Neural cell (in vitro differentiated cells): ENCODE measurements at regions not wholly inside any gene's neighbourhood (a gene's known extent, or its start where the extent isn't known, plus 50 kb on each side); places are given as distances from the start of the nearest gene placed in this dataset.

Experiments used
- H2AFZ ChIP-seq: fragments of 200-600, 300-800 bp; sonication (generic), shearing (Covaris generic); 2 replicates; pipeline ENCODE4 v1.6.0; 2014; ENCODE audit warnings: low read depth, mild to moderate bottlenecking, antibody characterized with exemption, low read length, moderate library complexity
- H3F3A ChIP-seq: fragments of 200-600 bp; shearing (Covaris generic); 2 replicates; pipeline ENCODE4 v1.6.1; 2016; ENCODE audit warnings: mild to moderate bottlenecking, moderate library complexity, mixed read lengths, antibody characterized with exemption, low read length; ENCODE audit not compliant: insufficient read depth, poor library complexity, severe bottlenecking
- H3K27ac ChIP-seq: fragments of 200-600, 300-800 bp; sonication (generic), shearing (Covaris generic); 2 replicates; pipeline ENCODE4 v1.5.1; 2014; ENCODE audit warnings: mild to moderate bottlenecking, low read length, moderate library complexity
- H3K27me3 ChIP-seq: fragments of 300-800, 200-600 bp; sonication (generic), shearing (Covaris generic); 2 replicates; pipeline ENCODE4 v1.6.0; 2014; ENCODE audit warnings: mild to moderate bottlenecking, low read depth, low read length, moderate library complexity; ENCODE audit not compliant: insufficient read depth
- H3K36me3 ChIP-seq: fragments of 300-800, 200-600 bp; sonication (generic), shearing (Covaris generic); 2 replicates; pipeline ENCODE4 v1.5.1; 2014; ENCODE audit warnings: mild to moderate bottlenecking, antibody characterized with exemption, low read length, moderate library complexity; ENCODE audit not compliant: insufficient read depth
- H3K4me2 ChIP-seq: fragments of 300-800, 200-600 bp; sonication (generic), shearing (Covaris generic); 2 replicates; pipeline ENCODE4 v1.6.0; 2014; ENCODE audit warnings: mild to moderate bottlenecking, low read length
- H3K4me3 ChIP-seq: fragments of 300-800, 200-600 bp; sonication (generic), shearing (Covaris generic); 2 replicates; pipeline ENCODE4 v1.5.1; 2014; ENCODE audit warnings: mild to moderate bottlenecking, low read length, moderate library complexity
- H3K79me2 ChIP-seq: fragments of 200-600 bp; shearing (Covaris generic); replicated peaks from 2 replicates; pipeline ENCODE4 v1.6.0; 2014; ENCODE audit warnings: mild to moderate bottlenecking, low read length, moderate library complexity; ENCODE audit not compliant: insufficient read depth
- H3K9ac ChIP-seq: fragments of 300-800, 200-600 bp; sonication (generic), shearing (Covaris generic); 2 replicates; pipeline ENCODE4 v1.6.1; 2016; ENCODE audit warnings: mild to moderate bottlenecking, low read length, mixed read lengths
- H3K9me2 ChIP-seq: fragments of 200-600 bp; shearing (Covaris generic); 2 replicates; pipeline ENCODE4 v1.6.1; 2016; ENCODE audit warnings: mild to moderate bottlenecking, low read length, mixed read lengths; ENCODE audit not compliant: insufficient read depth
- H3K9me3 ChIP-seq: fragments of 200-600, 300-800 bp; sonication (generic), shearing (Covaris generic); 2 replicates; pipeline ENCODE4 v1.6.1; 2016; ENCODE audit warnings: mild to moderate bottlenecking, mixed run types, low read length, moderate library complexity, mixed read lengths
- H4K20me1 ChIP-seq: fragments of 200-600 bp; shearing (Covaris generic); 2 replicates; pipeline ENCODE4 v1.6.1; 2016; ENCODE audit warnings: mild to moderate bottlenecking, mixed run types; ENCODE audit not compliant: insufficient read depth
- EP300 ChIP-seq: fragments of 450-650 bp; conservative IDR thresholded peaks from 2 replicates; pipeline ENCODE4 v1.6.1; 2014; ENCODE audit warnings: antibody characterized with exemption, mild to moderate bottlenecking, moderate library complexity; ENCODE audit not compliant: poor library complexity, severe bottlenecking
- EZH2 ChIP-seq: fragments of 200-600, 300-800 bp; shearing (Covaris generic), sonication (generic); IDR thresholded peaks from 2 replicates; pipeline ENCODE4 v1.6.1; 2014; ENCODE audit warnings: antibody characterized with exemption, low read length, borderline replicate concordance, mild to moderate bottlenecking; ENCODE audit not compliant: insufficient read depth, poor library complexity, severe bottlenecking
- MXI1 ChIP-seq: fragments of 450-650 bp; conservative IDR thresholded peaks from 2 replicates; pipeline ENCODE4 v1.6.1; 2014; ENCODE audit warnings: antibody characterized with exemption, mild to moderate bottlenecking; ENCODE audit not compliant: poor library complexity, severe bottlenecking
- POLR2AphosphoS5 ChIP-seq: IDR thresholded peaks from 2 replicates; pipeline ENCODE4 v1.6.1; 2012
- RAD21 ChIP-seq: fragments of 450-650 bp; conservative IDR thresholded peaks from 2 replicates; pipeline ENCODE4 v1.6.1; 2014; ENCODE audit warnings: antibody characterized with exemption, mild to moderate bottlenecking, moderate library complexity
- SMC3 ChIP-seq: fragments of 450-650 bp; conservative IDR thresholded peaks from 2 replicates; pipeline ENCODE4 v1.6.1; 2014; ENCODE audit warnings: antibody characterized with exemption, mild to moderate bottlenecking, moderate library complexity; ENCODE audit not compliant: poor library complexity
- TAF1 ChIP-seq: IDR thresholded peaks from 2 replicates; pipeline ENCODE4 v1.6.1; 2012; ENCODE audit warnings: low read depth
- TF ChIP-seq, protein P1 (sequence below): IDR thresholded peaks from 2 replicates; pipeline ENCODE4 v1.6.1; 2012; ENCODE audit warnings: borderline replicate concordance
- TF ChIP-seq, protein P2 (sequence below): fragments of 450-650 bp; IDR thresholded peaks from 2 replicates; pipeline ENCODE4 v1.5.1; 2014; ENCODE audit warnings: antibody characterized with exemption, mild to moderate bottlenecking, moderate library complexity; ENCODE audit not compliant: poor library complexity, severe bottlenecking

DNA sequence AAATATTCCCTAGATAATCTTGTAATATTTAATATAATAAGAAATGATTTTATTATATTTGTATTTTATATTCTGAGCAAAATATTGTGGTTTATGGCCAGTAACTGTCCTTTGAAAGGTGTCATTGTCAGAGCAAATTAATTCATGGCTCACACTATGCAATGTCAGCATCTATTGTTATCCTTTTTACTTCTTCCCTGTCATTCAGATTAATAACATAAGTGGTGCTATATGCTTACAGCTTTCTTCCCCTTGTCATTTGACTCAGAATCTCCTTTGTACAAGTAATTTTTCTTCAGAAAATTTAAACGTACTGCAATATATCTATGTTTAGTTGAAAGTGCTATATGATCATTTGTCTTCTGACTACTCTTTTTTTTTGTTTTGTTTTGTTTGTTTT lies 1738.2 kb upstream of the MIR17HG start:
- Histone ChIP-seq H3K79me2 (no peaks in the 10 kb centered on the region), H3K4me3 (no peak overlapping the region), H2AFZ (no peak overlapping the region), H3K36me3 (no peaks in the 10 kb centered on the region), H3F3A (no peaks in the 10 kb centered on the region), H3K27me3 (no peaks in the 10 kb centered on the region), H3K4me2 (peak overlapping the region; percentile 11), H3K27ac (peak overlapping the region; percentile 67), H3K9me2 (no peaks in the 10 kb centered on the region), H3K9me3 (no peaks in the 10 kb centered on the region), H4K20me1 (no peaks in the 10 kb centered on the region), H3K9ac (no peak overlapping the region)
- TF ChIP-seq EZH2, result no peak
- TF ChIP-seq TAF1, result no peak
- TF ChIP-seq, protein P1, sequence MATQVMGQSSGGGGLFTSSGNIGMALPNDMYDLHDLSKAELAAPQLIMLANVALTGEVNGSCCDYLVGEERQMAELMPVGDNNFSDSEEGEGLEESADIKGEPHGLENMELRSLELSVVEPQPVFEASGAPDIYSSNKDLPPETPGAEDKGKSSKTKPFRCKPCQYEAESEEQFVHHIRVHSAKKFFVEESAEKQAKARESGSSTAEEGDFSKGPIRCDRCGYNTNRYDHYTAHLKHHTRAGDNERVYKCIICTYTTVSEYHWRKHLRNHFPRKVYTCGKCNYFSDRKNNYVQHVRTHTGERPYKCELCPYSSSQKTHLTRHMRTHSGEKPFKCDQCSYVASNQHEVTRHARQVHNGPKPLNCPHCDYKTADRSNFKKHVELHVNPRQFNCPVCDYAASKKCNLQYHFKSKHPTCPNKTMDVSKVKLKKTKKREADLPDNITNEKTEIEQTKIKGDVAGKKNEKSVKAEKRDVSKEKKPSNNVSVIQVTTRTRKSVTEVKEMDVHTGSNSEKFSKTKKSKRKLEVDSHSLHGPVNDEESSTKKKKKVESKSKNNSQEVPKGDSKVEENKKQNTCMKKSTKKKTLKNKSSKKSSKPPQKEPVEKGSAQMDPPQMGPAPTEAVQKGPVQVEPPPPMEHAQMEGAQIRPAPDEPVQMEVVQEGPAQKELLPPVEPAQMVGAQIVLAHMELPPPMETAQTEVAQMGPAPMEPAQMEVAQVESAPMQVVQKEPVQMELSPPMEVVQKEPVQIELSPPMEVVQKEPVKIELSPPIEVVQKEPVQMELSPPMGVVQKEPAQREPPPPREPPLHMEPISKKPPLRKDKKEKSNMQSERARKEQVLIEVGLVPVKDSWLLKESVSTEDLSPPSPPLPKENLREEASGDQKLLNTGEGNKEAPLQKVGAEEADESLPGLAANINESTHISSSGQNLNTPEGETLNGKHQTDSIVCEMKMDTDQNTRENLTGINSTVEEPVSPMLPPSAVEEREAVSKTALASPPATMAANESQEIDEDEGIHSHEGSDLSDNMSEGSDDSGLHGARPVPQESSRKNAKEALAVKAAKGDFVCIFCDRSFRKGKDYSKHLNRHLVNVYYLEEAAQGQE, result peak; percentile 34
- peak; percentile 89 for TF ChIP-seq POLR2AphosphoS5
- peak; percentile 93 for TF ChIP-seq EP300

DNA sequence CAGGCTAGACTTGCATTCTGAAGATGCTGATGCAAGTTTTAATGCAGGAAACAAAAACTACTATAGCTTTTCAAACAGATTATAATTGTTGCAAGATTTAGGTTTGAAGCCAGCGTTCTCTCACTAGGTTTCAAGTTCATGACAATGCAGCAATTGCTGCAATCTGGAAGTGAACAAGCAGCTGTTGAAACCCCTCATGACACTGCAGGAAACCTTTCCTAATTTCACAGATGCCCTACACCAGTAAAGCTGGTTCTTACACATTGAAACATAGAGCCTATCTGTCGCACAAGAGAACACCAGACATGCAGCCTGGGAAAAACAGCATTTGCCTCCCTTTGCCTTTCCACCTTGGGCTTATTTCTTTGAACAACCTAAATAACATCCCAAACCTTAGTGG lies 1737.2 kb upstream of the MIR17HG start:
- no peak overlapping the region for H2AFZ ChIP-seq
- no peaks in the 10 kb centered on the region for H4K20me1 ChIP-seq
- peak overlapping the region; percentile 67 for H3K27ac ChIP-seq
- H3F3A ChIP-seq, result no peaks in the 10 kb centered on the region
- no peak overlapping the region for H3K4me2 ChIP-seq
- no peaks in the 10 kb centered on the region for H3K36me3 ChIP-seq
- H3K79me2 ChIP-seq, result no peaks in the 10 kb centered on the region
- no peaks in the 10 kb centered on the region for H3K9me3 ChIP-seq
- TF ChIP-seq POLR2AphosphoS5, result no peak
- TF ChIP-seq, protein P1, result no peak
- TF ChIP-seq EP300, result no peak
- TF ChIP-seq, protein P2, sequence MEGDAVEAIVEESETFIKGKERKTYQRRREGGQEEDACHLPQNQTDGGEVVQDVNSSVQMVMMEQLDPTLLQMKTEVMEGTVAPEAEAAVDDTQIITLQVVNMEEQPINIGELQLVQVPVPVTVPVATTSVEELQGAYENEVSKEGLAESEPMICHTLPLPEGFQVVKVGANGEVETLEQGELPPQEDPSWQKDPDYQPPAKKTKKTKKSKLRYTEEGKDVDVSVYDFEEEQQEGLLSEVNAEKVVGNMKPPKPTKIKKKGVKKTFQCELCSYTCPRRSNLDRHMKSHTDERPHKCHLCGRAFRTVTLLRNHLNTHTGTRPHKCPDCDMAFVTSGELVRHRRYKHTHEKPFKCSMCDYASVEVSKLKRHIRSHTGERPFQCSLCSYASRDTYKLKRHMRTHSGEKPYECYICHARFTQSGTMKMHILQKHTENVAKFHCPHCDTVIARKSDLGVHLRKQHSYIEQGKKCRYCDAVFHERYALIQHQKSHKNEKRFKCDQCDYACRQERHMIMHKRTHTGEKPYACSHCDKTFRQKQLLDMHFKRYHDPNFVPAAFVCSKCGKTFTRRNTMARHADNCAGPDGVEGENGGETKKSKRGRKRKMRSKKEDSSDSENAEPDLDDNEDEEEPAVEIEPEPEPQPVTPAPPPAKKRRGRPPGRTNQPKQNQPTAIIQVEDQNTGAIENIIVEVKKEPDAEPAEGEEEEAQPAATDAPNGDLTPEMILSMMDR, result no peak
- TF ChIP-seq EZH2, result no peak
- TF ChIP-seq RAD21, result no peak
- no peak for TF ChIP-seq TAF1
- TF ChIP-seq MXI1, result no peak
- no peak for TF ChIP-seq SMC3
- no peaks in the 10 kb centered on the region for H3K9me2 ChIP-seq
- no peak overlapping the region for H3K9ac ChIP-seq
- no peak overlapping the region for H3K4me3 ChIP-seq
- no peaks in the 10 kb centered on the region for H3K27me3 ChIP-seq
